ENCODE measurements at regions not wholly inside any gene's neighbourhood (a gene's known extent, or its start where the extent isn't known, plus 50 kb on each side); places are given as distances from the start of the nearest gene placed in this dataset.

DNA sequence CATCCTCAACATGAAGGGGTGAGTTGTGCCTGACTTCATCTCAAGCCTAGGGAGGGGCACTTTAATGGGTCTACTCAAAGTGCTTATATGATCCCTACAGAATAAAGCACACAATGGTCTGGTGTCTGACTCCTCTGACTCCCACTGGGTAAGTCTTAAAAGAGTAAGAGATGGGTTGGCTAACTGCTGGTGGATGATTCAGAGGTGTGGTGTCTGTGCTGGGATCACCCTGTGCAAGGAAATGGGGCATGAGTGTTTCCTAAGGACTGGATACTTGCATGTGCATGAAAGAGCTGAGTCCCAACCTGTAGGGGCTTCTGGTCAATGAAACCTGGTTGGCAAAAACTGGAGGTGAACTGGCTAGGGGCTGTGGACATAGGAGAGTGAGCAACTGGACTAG is 158.8 kb downstream of the IL20RB start:
- H3K9me3 ChIP-seq = no peaks in the 10 kb centered on the region
- TF ChIP-seq POLR2AphosphoS5 (IDR thresholded peaks at IDR 0.05; ENCODE audit: insufficient read depth in 1 of 2, low read depth in 1 of 2) (no peak), POLR2A (IDR thresholded peaks at IDR 0.05) (no peak)
- TF ChIP-seq, protein P1, sequence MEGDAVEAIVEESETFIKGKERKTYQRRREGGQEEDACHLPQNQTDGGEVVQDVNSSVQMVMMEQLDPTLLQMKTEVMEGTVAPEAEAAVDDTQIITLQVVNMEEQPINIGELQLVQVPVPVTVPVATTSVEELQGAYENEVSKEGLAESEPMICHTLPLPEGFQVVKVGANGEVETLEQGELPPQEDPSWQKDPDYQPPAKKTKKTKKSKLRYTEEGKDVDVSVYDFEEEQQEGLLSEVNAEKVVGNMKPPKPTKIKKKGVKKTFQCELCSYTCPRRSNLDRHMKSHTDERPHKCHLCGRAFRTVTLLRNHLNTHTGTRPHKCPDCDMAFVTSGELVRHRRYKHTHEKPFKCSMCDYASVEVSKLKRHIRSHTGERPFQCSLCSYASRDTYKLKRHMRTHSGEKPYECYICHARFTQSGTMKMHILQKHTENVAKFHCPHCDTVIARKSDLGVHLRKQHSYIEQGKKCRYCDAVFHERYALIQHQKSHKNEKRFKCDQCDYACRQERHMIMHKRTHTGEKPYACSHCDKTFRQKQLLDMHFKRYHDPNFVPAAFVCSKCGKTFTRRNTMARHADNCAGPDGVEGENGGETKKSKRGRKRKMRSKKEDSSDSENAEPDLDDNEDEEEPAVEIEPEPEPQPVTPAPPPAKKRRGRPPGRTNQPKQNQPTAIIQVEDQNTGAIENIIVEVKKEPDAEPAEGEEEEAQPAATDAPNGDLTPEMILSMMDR (IDR thresholded peaks at IDR 0.05) = no peak
- H3K36me3 ChIP-seq = no peaks in the 10 kb centered on the region
- DNase-seq (ENCODE audit: extremely low spot score in 2 of 2) = no peak
- intact Hi-C loops (cut with DNase I) = no loop called here
- H3K4me1 ChIP-seq = no peaks in the 10 kb centered on the region
- no peak overlapping the region for H3K27ac ChIP-seq
- no peak overlapping the region for H3K4me3 ChIP-seq
- no peaks in the 10 kb centered on the region for H3K27me3 ChIP-seq

DNA sequence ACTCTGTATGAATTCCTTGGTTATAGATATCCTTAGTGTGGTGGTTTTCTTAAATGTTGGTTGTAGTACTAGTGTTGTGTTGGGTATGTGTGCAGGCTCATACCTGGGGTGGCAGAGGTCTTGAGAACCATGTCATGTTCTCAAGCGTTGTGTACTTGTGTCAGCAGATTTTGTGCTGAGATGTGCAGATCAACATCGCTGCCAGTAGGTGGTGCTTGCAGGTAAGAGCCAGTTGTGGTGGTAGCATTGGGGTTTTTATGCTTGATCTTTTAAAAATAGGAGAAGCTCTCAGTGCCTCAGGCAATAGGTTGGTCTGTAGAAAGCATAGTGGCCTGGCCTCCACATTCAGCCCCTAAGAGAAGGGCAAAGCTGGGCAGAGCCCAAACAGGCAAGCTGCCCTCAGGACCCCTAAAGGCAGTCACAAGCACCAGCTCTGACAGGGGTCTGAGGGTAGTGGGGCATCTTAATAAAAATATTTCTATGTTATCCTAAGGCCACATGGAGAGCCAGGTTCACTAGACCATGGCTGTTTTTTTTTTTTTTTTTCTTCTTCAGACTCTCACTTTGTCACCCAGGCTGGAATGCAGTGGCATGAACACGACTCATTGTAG is 164.0 kb downstream of the IL20RB start:
- intact Hi-C loops (cut with DNase I) = no loop called here
- TF ChIP-seq, protein P1 (IDR thresholded peaks at IDR 0.05) = no peak
- no peak for TF ChIP-seq POLR2AphosphoS5 (IDR thresholded peaks at IDR 0.05; ENCODE audit: insufficient read depth in 1 of 2, low read depth in 1 of 2)
- no peak for TF ChIP-seq POLR2A (IDR thresholded peaks at IDR 0.05)
- no peak for DNase-seq (ENCODE audit: extremely low spot score in 2 of 2)
- Histone ChIP-seq H3K4me1 (no peaks in the 10 kb centered on the region), H3K27me3 (no peaks in the 10 kb centered on the region), H3K36me3 (no peaks in the 10 kb centered on the region), H3K4me3 (no peak overlapping the region), H3K27ac (no peak overlapping the region), H3K9me3 (no peaks in the 10 kb centered on the region)

DNA sequence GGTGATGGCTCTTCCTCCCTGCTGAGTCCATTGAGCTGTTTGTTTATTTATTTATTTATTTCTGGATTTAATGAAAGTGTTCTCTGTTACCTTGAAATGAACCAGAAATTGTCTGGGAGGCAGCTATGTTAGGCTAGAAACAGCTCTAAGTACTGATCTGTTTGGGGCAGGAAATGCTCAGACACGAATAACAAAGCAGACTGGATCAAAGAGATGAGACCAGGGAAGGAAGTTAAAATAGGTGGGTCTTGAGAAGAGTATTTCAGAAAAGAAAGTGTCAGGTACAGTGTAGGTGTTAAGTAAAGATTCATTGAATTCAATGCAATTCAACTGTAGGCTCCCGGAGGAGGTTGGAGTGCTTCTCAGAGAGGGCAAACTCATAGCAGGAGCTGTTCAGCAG is 173.3 kb downstream of the IL20RB start:
- intact Hi-C loops (cut with DNase I) = no loop called here
- TF ChIP-seq POLR2A (IDR thresholded peaks at IDR 0.05) = no peak
- TF ChIP-seq, protein P1 (IDR thresholded peaks at IDR 0.05) = no peak
- TF ChIP-seq POLR2AphosphoS5 (IDR thresholded peaks at IDR 0.05; ENCODE audit: insufficient read depth in 1 of 2, low read depth in 1 of 2) = no peak
- Histone ChIP-seq H3K9me3 (no peaks in the 10 kb centered on the region), H3K4me3 (no peak overlapping the region), H3K27ac (no peak overlapping the region), H3K27me3 (no peaks in the 10 kb centered on the region), H3K36me3 (no peaks in the 10 kb centered on the region), H3K4me1 (no peaks in the 10 kb centered on the region)
- DNase-seq (ENCODE audit: extremely low spot score in 2 of 2) = no peak

DNA sequence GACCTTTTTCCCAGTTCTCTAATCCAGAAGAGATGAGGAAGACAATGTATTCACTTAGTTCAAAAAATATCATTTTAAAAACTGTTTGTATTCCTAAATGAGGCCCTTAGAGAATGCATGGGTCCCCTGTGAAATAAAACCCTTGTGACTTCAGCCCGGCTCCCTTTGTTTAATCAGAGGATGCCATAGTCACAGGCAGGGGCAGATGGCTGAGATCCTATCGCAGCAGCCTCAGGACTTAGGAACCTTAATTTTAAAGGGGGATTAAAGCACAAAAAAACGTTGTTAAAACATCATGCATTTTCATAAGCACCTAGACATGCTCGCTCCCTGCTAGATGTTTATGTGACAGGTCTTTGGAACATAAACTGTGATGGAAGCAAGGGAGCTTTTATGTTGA is 176.6 kb downstream of the IL20RB start:
- intact Hi-C loops (cut with DNase I) = no loop called here
- Histone ChIP-seq H3K27me3 (no peaks in the 10 kb centered on the region), H3K36me3 (no peaks in the 10 kb centered on the region), H3K4me3 (no peak overlapping the region), H3K27ac (no peak overlapping the region), H3K4me1 (no peaks in the 10 kb centered on the region), H3K9me3 (no peaks in the 10 kb centered on the region)
- no peak for DNase-seq (ENCODE audit: extremely low spot score in 2 of 2)
- TF ChIP-seq POLR2A (IDR thresholded peaks at IDR 0.05) = no peak
- TF ChIP-seq, protein P1 (IDR thresholded peaks at IDR 0.05) = no peak

- no peak for TF ChIP-seq POLR2A (IDR thresholded peaks at IDR 0.05)
- no peak for TF ChIP-seq POLR2AphosphoS5 (IDR thresholded peaks at IDR 0.05; ENCODE audit: insufficient read depth in 1 of 2, low read depth in 1 of 2)
- TF ChIP-seq, protein P1 (IDR thresholded peaks at IDR 0.05) = no peak
- intact Hi-C loops (cut with DNase I) = no loop called here
- no peak for DNase-seq (ENCODE audit: extremely low spot score in 2 of 2)
- Histone ChIP-seq H3K27ac (no peak overlapping the region), H3K27me3 (no peaks in the 10 kb centered on the region), H3K4me1 (no peaks in the 10 kb centered on the region), H3K9me3 (no peaks in the 10 kb centered on the region), H3K36me3 (no peaks in the 10 kb centered on the region), H3K4me3 (no peak overlapping the region)
These were observed 190.6 kb downstream of the IL20RB start for GRCh38 chr3:137148406-137148805.
